PFSK-1 (cell line): ENCODE measurements at regions not wholly inside any gene's neighbourhood (a gene's known extent, or its start where the extent isn't known, plus 50 kb on each side); places are given as distances from the start of the nearest gene placed in this dataset.

ENCODE experiments used
- POLR2AphosphoS5 ChIP-seq: IDR thresholded peaks from 2 replicates; pipeline ENCODE4 v1.6.1; 2012; ENCODE audit warnings: low read depth, mild to moderate bottlenecking, control low read depth, low read length, moderate library complexity
- SIN3A ChIP-seq: IDR thresholded peaks from 2 replicates; pipeline ENCODE4 v1.6.1; 2012; ENCODE audit warnings: mild to moderate bottlenecking, low read length, moderate library complexity, borderline replicate concordance; ENCODE audit not compliant: insufficient read depth

DNA sequence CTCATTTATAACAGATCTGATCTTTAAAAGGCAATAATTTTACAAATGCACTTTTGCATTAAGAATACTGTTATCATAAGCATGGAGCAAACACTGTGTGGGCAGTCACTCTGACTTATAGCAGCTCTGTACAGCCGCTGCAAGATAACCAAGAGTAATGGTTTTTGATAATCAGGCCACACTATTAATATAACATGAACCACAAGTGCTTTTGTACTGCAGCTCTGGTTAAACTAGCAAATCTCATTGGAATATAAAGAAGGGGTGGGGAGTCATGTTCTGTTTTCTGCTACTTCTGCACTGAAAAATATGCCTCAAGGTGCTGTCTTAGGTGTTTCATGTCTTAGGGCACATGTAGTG lies 357.4 kb downstream of the LMO4 start:
- TF ChIP-seq POLR2AphosphoS5 = no peak
- no peak for TF ChIP-seq SIN3A
